HepG2 (cell line): ENCODE measurements at regions not wholly inside any gene's neighbourhood (a gene's known extent, or its start where the extent isn't known, plus 50 kb on each side); places are given as distances from the start of the nearest gene placed in this dataset.

Experiments
- ATAC-seq: fragments of 200-7000 bp; cut with Tn5 transposase; 3 replicates; pipeline ENCODE4 v1.9.1; 2020; ENCODE audit warnings: mild to moderate bottlenecking, moderate library complexity
- BruUV-seq: library from RNA; stranded (reverse); fragments of 400-500 nt; replicated peaks from 2 replicates; lab custom pipeline; 2021; lab: Mats Ljungman, UMichigan
- CTCF ChIA-PET: fragments of 300-600 bp; formaldehyde crosslinking; extraction: SDS; loops from one replicate; lab custom pipeline; 2021; ENCODE audit warnings: low total read pairs, inconsistent platforms, low intra/inter-chr PET ratio; lab: Yijun Ruan, JAX
- POLR2A ChIA-PET: fragments of 350-600 bp; sonication (Branson Sonifier 250); formaldehyde crosslinking; loops from one replicate; lab custom pipeline; 2020; ENCODE audit warnings: antibody characterized with exemption, inconsistent platforms; lab: Yijun Ruan, JAX
- DNase-seq: peaks from one replicate; pipeline ENCODE4 v3.0.0-alpha.2; 2015; ENCODE audit warnings: low spot score
- FAIRE-seq: peaks from 3 replicates; lab custom pipeline; 2011; peaks lifted over from hg19 to GRCh38; lab: Jason Lieb, UNC
- H2AFZ ChIP-seq: one replicate; pipeline ENCODE4 v1.6.1; 2011; ENCODE audit warnings: low read length, inconsistent platforms
- H3K27ac ChIP-seq: fragments of 300-600 bp; 3 replicates; pipeline ENCODE4 v1.8.0; 2011; ENCODE audit warnings: mixed run types, mild to moderate bottlenecking, mixed read lengths, low read length, inconsistent platforms; ENCODE audit not compliant: insufficient read depth; ENCODE audit errors: extremely low read length
- H3K27me3 ChIP-seq, 2 experiments: fragments of 200-600 bp in 1 of 2; 2 replicates in 1 of 2; 3 replicates in 1 of 2; pipeline versions ENCODE4 v1.6.0 to v1.8.0; 2011; ENCODE audit warnings: low read length in 2 of 2, mild to moderate bottlenecking in 2 of 2, moderate library complexity in 2 of 2, inconsistent platforms in 1 of 2; ENCODE audit not compliant: insufficient read depth in 2 of 2, control insufficient read depth in 1 of 2
- H3K36me3 ChIP-seq, 2 experiments: fragments of 200-600 bp in 1 of 2; replicated peaks in 1 of 2; 2 replicates in 1 of 2; 3 replicates in 1 of 2; pipeline versions ENCODE4 v1.5.1 to v1.8.0; 2011; ENCODE audit warnings: low read length in 2 of 2, inconsistent platforms in 1 of 2; ENCODE audit not compliant: insufficient read depth in 2 of 2, control insufficient read depth in 1 of 2
- H3K4me1 ChIP-seq: 2 replicates; pipeline ENCODE4 v1.5.1; 2012; ENCODE audit warnings: low read length, inconsistent platforms; ENCODE audit not compliant: insufficient read depth
- H3K4me2 ChIP-seq: 2 replicates; pipeline ENCODE4 v1.6.0; 2011; ENCODE audit warnings: low read depth, low read length, inconsistent platforms
- H3K4me3 ChIP-seq, 3 experiments: fragments of 200-600 bp in 1 of 3; sonication (generic), shearing (Covaris generic) in 1 of 3; replicated peaks in 1 of 3; 2 replicates each; pipeline ENCODE4 v1.5.1; 2011 to 2016; ENCODE audit warnings: low read length in 3 of 3, inconsistent platforms in 2 of 3, low read depth in 2 of 3, mild to moderate bottlenecking in 2 of 3, control low read depth in 1 of 3, mixed read lengths in 1 of 3; ENCODE audit not compliant: insufficient read depth in 1 of 3
- H3K79me2 ChIP-seq: one replicate; pipeline ENCODE4 v1.6.1; 2011; ENCODE audit warnings: low read length, inconsistent platforms; ENCODE audit not compliant: insufficient read depth
- H3K9ac ChIP-seq: 2 replicates; pipeline ENCODE4 v1.6.0; 2011; ENCODE audit warnings: mild to moderate bottlenecking, low read depth, low read length, inconsistent platforms; ENCODE audit not compliant: insufficient read depth
- H3K9me3 ChIP-seq: 2 replicates; pipeline ENCODE4 v1.5.1; 2012; ENCODE audit warnings: mild to moderate bottlenecking, low read length
- H4K20me1 ChIP-seq: 2 replicates; pipeline ENCODE4 v1.6.0; 2011; ENCODE audit warnings: inconsistent platforms, mild to moderate bottlenecking, low read length, moderate library complexity; ENCODE audit not compliant: insufficient read depth
- AGO1 ChIP-seq: fragments of 200-400 bp; formaldehyde crosslinking; IDR thresholded peaks from 2 replicates; pipeline ENCODE4 v1.6.1; 2017; ENCODE audit warnings: mild to moderate bottlenecking, low read depth, low read length, moderate library complexity; ENCODE audit not compliant: poor library complexity, severe bottlenecking
- ARHGAP35 ChIP-seq: sonication (generic); formaldehyde crosslinking; IDR thresholded peaks from 2 replicates; pipeline ENCODE4 v1.9.0; 2022; ENCODE audit warnings: mild to moderate bottlenecking, inconsistent platforms, moderate library complexity, missing genetic modification reagents, borderline replicate concordance
- CENPX ChIP-seq: sonication (generic); formaldehyde crosslinking; IDR thresholded peaks from 2 replicates; pipeline ENCODE4 v1.9.0; 2021; ENCODE audit warnings: mild to moderate bottlenecking, missing genetic modification reagents, moderate library complexity
- FOXO1 ChIP-seq: sonication (generic); formaldehyde crosslinking; IDR thresholded peaks from 2 replicates; pipeline ENCODE4 v1.4.0; 2020; ENCODE audit warnings: missing genetic modification reagents
- MED8 ChIP-seq: sonication (generic); formaldehyde crosslinking; IDR thresholded peaks from 2 replicates; pipeline ENCODE4 v1.8.1; 2023; ENCODE audit warnings: mild to moderate bottlenecking, missing genetic modification reagents; ENCODE audit not compliant: insufficient replicate concordance
- MXD3 ChIP-seq: IDR thresholded peaks from 2 replicates; pipeline ENCODE4 v1.6.1; 2016; ENCODE audit warnings: mild to moderate bottlenecking, missing biosample characterization, missing genetic modification reagents
- NFKBIZ ChIP-seq: IDR thresholded peaks from 2 replicates; pipeline ENCODE4 v1.6.1; 2018; ENCODE audit warnings: missing genetic modification reagents, missing compliant biosample characterization
- NKX3-1 ChIP-seq: sonication (generic); formaldehyde crosslinking; IDR thresholded peaks from 2 replicates; pipeline ENCODE4 v1.5.0; 2020; ENCODE audit warnings: missing genetic modification reagents
- SATB2 ChIP-seq: sonication (generic); formaldehyde crosslinking; IDR thresholded peaks from 2 replicates; pipeline ENCODE4 v1.5.0; 2020; ENCODE audit warnings: missing genetic modification reagents
- TMF1 ChIP-seq: sonication (generic); formaldehyde crosslinking; IDR thresholded peaks from 2 replicates; pipeline ENCODE4 v1.8.1; 2022; ENCODE audit warnings: low read depth, missing genetic modification reagents
- ZHX2 ChIP-seq, 2 experiments: sonication (generic) in 1 of 2; formaldehyde crosslinking in 1 of 2; IDR thresholded peaks; 2 replicates each; pipeline versions ENCODE4 v1.6.1 to v1.9.0; 2014 to 2022; ENCODE audit warnings: antibody characterized with exemption in 1 of 2, borderline replicate concordance in 1 of 2, inconsistent platforms in 1 of 2, low read depth in 1 of 2, missing genetic modification reagents in 1 of 2
- ZNF343 ChIP-seq: sonication (generic); formaldehyde crosslinking; IDR thresholded peaks from 2 replicates; pipeline ENCODE4 v1.4.0; 2020; ENCODE audit warnings: mild to moderate bottlenecking, missing genetic modification reagents
- ZNF354B ChIP-seq: sonication (generic); formaldehyde crosslinking; IDR thresholded peaks from 2 replicates; pipeline ENCODE4 v1.8.0; 2022; ENCODE audit warnings: mild to moderate bottlenecking, missing genetic modification reagents
- ZNF577 ChIP-seq: sonication (generic); formaldehyde crosslinking; IDR thresholded peaks from 2 replicates; pipeline ENCODE4 v1.4.0; 2020; ENCODE audit warnings: mild to moderate bottlenecking, low read depth, missing genetic modification reagents, borderline replicate concordance
- ZNF674 ChIP-seq: sonication (generic); formaldehyde crosslinking; IDR thresholded peaks from 2 replicates; pipeline ENCODE4 v1.5.0; 2020; ENCODE audit warnings: low read depth, mild to moderate bottlenecking, missing genetic modification reagents
- WGBS: methylation state at CpG from one replicate; pipeline ENCODE4 v1.1.6; 2017; ENCODE audit warnings: low lambda C conversion rate; 5-methylcytosine and 5-hydroxymethylcytosine counted together
- in situ Hi-C: cut with HindIII; loops from 2 replicates; pipeline ENCODE4 v1.10.0; 2017; ENCODE audit warnings: low pct_unique_long_range_greater_than_20kb; ENCODE audit not compliant: extremely low pct_ligation_motif_present
- intact Hi-C: fragments of 100-400 bp; cut with micrococcal nuclease; formaldehyde crosslinking; loops from one replicate; pipeline ENCODE4 v1.10.0; 2022; ENCODE audit not compliant: unreplicated experiment
- TF ChIP-seq, protein P1 (sequence below): sonication (generic); formaldehyde crosslinking; IDR thresholded peaks from 2 replicates; pipeline ENCODE4 v1.8.1; 2023; ENCODE audit warnings: mild to moderate bottlenecking, moderate library complexity, missing genetic modification reagents

- no peak for TF ChIP-seq ZHX2 (IDR thresholded peaks at IDR 0.05; ENCODE audit: low read depth)
- TF ChIP-seq ZHX2 (CRISPR knock-in tag; IDR thresholded peaks at IDR 0.05; ENCODE audit: borderline replicate concordance) = no peak
- TF ChIP-seq AGO1 = no peak
- TF ChIP-seq, all 625 proteins: peak for 0
Observed at GRCh38 chr2:172227719-172228118, 125.0 kb upstream of the DLX2 start (continued).

GRCh38 chr2:172228177-172228808 lies 125.6 kb upstream of the DLX2 start:
- H3K4me2 ChIP-seq = no peak overlapping the region
- H3K9ac ChIP-seq = no peak overlapping the region
- intact Hi-C loops (no loop called here), in situ Hi-C loops (no loop called here)
- H4K20me1 ChIP-seq = no peaks in the 10 kb centered on the region
- no peak for FAIRE-seq
- DNase-seq = no peak
- H3K27ac ChIP-seq = no peak overlapping the region
- no peaks in the 10 kb centered on the region for H3K79me2 ChIP-seq
- H2AFZ ChIP-seq = no peak overlapping the region
- ATAC-seq = no peak
- H3K27me3 ChIP-seq = peaks cover 4 to 41% of the 10 kb centered on the region in 2 experiments; a peak in 4 of 5 replicates
- no peaks in the 10 kb centered on the region for H3K36me3 ChIP-seq
- 66% methylated on average over 10 of the region's 10 CpGs for WGBS
- ChIA-PET POLR2A (no interaction called here), CTCF (no interaction called here)
- no TSS peak for BruUV-seq
- peaks cover 15% of the 10 kb centered on the region; the same call in 1 of the 2 replicates for H3K4me1 ChIP-seq
- TF ChIP-seq FOXO1 (CRISPR knock-in tag) (no peak), MXD3 (no peak), SATB2 (CRISPR knock-in tag) (no peak), ZNF674 (CRISPR knock-in tag) (no peak), MED8 (CRISPR knock-in tag) (no peak), CENPX (CRISPR knock-in tag) (no peak), ZNF354B (CRISPR knock-in tag) (no peak), ZNF343 (CRISPR knock-in tag) (no peak), TMF1 (CRISPR knock-in tag) (no peak), NKX3-1 (CRISPR knock-in tag) (no peak), NFKBIZ (CRISPR knock-in tag) (no peak), ZNF577 (CRISPR knock-in tag) (no peak), ARHGAP35 (CRISPR knock-in tag) (no peak)
- TF ChIP-seq, protein P1, sequence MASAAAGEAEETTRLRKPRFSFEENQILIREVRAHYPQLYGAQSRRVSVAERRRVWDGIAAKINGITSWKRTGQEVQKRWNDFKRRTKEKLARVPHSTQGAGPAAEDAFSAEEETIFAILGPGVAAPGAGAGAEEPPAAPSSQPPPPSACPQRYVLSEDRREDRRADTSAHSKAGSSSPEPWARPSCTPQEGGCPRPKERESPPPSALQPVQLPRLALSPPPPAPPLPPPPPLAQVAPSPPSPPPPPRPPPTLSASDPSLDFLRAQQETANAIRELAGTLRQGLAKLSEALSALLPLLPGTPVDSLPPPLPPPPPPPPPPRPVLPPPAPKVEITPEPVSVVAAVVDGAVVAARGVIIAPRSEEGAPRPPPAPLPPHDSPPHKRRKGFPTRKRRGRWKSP (CRISPR knock-in tag) = no peak
- no peaks in the 10 kb centered on the region for H3K9me3 ChIP-seq
- no peak overlapping the region for H3K4me3 ChIP-seq
